Neural progenitor cell (in vitro differentiated cells): ENCODE measurements at regions not wholly inside any gene's neighbourhood (a gene's known extent, or its start where the extent isn't known, plus 50 kb on each side); places are given as distances from the start of the nearest gene placed in this dataset.

Experiments
- DNase-seq: peaks from one replicate; pipeline ENCODE4 v3.0.0-alpha.2; 2016; ENCODE audit warnings: low spot score
- H2AFZ ChIP-seq: fragments of 200-600 bp; sonication (generic); replicated peaks from 2 replicates; pipeline ENCODE4 v1.6.1; 2016; ENCODE audit warnings: antibody characterized with exemption
- H3F3A ChIP-seq: fragments of 200-600 bp; sonication (generic); 2 replicates; pipeline ENCODE4 v1.6.1; 2016; ENCODE audit warnings: antibody characterized with exemption, low read depth
- H3K27ac ChIP-seq: fragments of 200-600 bp; sonication (generic); 2 replicates; pipeline ENCODE4 v1.5.1; 2016; ENCODE audit warnings: mild to moderate bottlenecking
- H3K27me3 ChIP-seq: fragments of 200-600 bp; sonication (generic); 2 replicates; pipeline ENCODE4 v1.6.1; 2016; ENCODE audit warnings: mild to moderate bottlenecking, moderate library complexity
- H3K36me3 ChIP-seq: fragments of 200-600 bp; sonication (generic); 2 replicates; pipeline ENCODE4 v1.5.1; 2016
- H3K4me1 ChIP-seq: fragments of 200-600 bp; sonication (generic); 2 replicates; pipeline ENCODE4 v1.6.1; 2016; ENCODE audit warnings: mixed run types
- H3K4me2 ChIP-seq: fragments of 200-600 bp; sonication (generic); 2 replicates; pipeline ENCODE4 v1.6.1; 2016
- H3K4me3 ChIP-seq: fragments of 200-600 bp; sonication (generic); 2 replicates; pipeline ENCODE4 v1.5.1; 2016
- H3K79me2 ChIP-seq: fragments of 200-600 bp; sonication (generic); 2 replicates; pipeline ENCODE4 v1.6.1; 2016; ENCODE audit warnings: low read depth
- H3K9ac ChIP-seq: fragments of 200-600 bp; sonication (generic); 2 replicates; pipeline ENCODE4 v1.6.1; 2016
- H3K9me3 ChIP-seq: fragments of 200-600 bp; sonication (generic); 2 replicates; pipeline ENCODE4 v1.5.1; 2016; ENCODE audit warnings: low read depth
- H4K20me1 ChIP-seq: fragments of 200-600 bp; sonication (generic); 2 replicates; pipeline ENCODE4 v1.6.1; 2016; ENCODE audit warnings: low read depth
- H3K27ac Mint-ChIP-seq: 3 replicates; pipeline ENCODE4 v1.8.0; 2021; ENCODE audit warnings: mixed read lengths
- H3K27me3 Mint-ChIP-seq: 2 replicates; pipeline ENCODE4 v1.8.0; 2022; ENCODE audit warnings: low read depth, mild to moderate bottlenecking, inconsistent platforms, moderate library complexity, mixed read lengths; ENCODE audit not compliant: insufficient read depth
- H3K36me3 Mint-ChIP-seq: 3 replicates; pipeline ENCODE4 v1.8.0; 2021; ENCODE audit warnings: mixed read lengths
- H3K4me1 Mint-ChIP-seq: 3 replicates; pipeline ENCODE4 v1.8.0; 2021; ENCODE audit warnings: mixed read lengths
- H3K4me3 Mint-ChIP-seq: 3 replicates; pipeline ENCODE4 v1.8.0; 2021; ENCODE audit warnings: mild to moderate bottlenecking, moderate library complexity, mixed read lengths
- H3K9me3 Mint-ChIP-seq: 3 replicates; pipeline ENCODE4 v1.8.0; 2020; ENCODE audit warnings: mixed read lengths
- EZH2 ChIP-seq: fragments of 200-600 bp; sonication (generic); IDR thresholded peaks from 2 replicates; pipeline ENCODE4 v1.6.1; 2017; ENCODE audit warnings: antibody characterized with exemption, mild to moderate bottlenecking, moderate library complexity
- EZH2phosphoT487 ChIP-seq: fragments of 200-600 bp; sonication (generic); IDR thresholded peaks from 2 replicates; pipeline ENCODE4 v1.6.1; 2017; ENCODE audit warnings: antibody characterized with exemption
- TF ChIP-seq, protein P1 (sequence below): fragments of 200-600 bp; sonication (generic); IDR thresholded peaks from 2 replicates; pipeline ENCODE4 v1.5.1; 2017; ENCODE audit warnings: antibody characterized with exemption, mild to moderate bottlenecking

DNA sequence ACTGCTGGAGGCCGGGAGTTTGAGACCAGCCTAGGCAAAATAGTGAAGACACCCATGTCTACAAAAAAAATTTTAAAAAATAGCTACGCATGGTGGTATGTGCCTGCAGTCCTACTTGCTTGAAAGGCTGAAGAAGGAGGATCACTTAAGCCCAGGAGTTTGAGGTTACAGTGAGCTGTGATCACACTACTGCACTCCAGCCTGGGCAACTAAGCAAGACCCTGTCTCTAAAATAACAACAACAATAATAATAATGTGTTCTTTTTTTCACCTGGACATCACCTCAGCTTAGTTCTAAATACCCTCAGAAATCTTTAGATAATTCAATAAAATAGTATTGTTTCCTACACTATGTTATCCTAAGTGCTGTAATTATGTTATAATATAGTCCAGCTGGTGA is 397.1 kb upstream of the ZNF804A start:
- Histone ChIP-seq H3F3A (no peaks in the 10 kb centered on the region), H3K27me3 (no peaks in the 10 kb centered on the region), H3K4me2 (no peak overlapping the region), H2AFZ (no peak overlapping the region), H3K9me3 (no peaks in the 10 kb centered on the region), H3K79me2 (no peaks in the 10 kb centered on the region), H3K36me3 (no peaks in the 10 kb centered on the region), H3K4me1 (no peaks in the 10 kb centered on the region), H3K4me3 (no peak overlapping the region), H3K9ac (no peak overlapping the region), H4K20me1 (no peaks in the 10 kb centered on the region), H3K27ac (no peak overlapping the region)
- H3K4me3 Mint-ChIP-seq, result no peak overlapping the region
- H3K27ac Mint-ChIP-seq, result no peak overlapping the region
- H3K4me1 Mint-ChIP-seq, result no peaks in the 10 kb centered on the region
- H3K36me3 Mint-ChIP-seq, result no peaks in the 10 kb centered on the region
- no peak for DNase-seq
- H3K27me3 Mint-ChIP-seq, result no peaks in the 10 kb centered on the region
- no peaks in the 10 kb centered on the region for H3K9me3 Mint-ChIP-seq
- TF ChIP-seq, protein P1, sequence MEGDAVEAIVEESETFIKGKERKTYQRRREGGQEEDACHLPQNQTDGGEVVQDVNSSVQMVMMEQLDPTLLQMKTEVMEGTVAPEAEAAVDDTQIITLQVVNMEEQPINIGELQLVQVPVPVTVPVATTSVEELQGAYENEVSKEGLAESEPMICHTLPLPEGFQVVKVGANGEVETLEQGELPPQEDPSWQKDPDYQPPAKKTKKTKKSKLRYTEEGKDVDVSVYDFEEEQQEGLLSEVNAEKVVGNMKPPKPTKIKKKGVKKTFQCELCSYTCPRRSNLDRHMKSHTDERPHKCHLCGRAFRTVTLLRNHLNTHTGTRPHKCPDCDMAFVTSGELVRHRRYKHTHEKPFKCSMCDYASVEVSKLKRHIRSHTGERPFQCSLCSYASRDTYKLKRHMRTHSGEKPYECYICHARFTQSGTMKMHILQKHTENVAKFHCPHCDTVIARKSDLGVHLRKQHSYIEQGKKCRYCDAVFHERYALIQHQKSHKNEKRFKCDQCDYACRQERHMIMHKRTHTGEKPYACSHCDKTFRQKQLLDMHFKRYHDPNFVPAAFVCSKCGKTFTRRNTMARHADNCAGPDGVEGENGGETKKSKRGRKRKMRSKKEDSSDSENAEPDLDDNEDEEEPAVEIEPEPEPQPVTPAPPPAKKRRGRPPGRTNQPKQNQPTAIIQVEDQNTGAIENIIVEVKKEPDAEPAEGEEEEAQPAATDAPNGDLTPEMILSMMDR, result no peak
- TF ChIP-seq EZH2phosphoT487, result no peak
- TF ChIP-seq EZH2, result no peak

DNA sequence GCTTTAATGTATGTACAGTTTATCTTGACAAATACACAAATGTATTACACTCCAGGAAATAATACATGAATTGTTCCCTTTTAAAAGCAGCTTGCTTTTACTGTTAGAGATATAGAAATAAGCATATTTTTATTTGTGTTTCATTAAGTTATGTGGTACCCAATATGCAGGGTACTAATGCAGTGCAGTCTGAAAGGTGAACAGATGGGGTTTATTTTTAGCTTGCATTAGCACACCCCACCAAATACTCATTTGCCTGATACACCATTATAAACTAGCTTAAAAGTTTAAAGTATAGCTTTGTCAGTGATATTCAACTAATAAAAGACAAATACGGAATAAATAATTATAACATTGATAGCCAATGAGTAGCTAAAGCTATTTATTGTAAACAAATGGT is 394.7 kb upstream of the ZNF804A start:
- Histone ChIP-seq H3F3A (no peaks in the 10 kb centered on the region), H3K36me3 (no peaks in the 10 kb centered on the region), H3K4me3 (no peak overlapping the region), H3K9ac (no peak overlapping the region), H4K20me1 (no peaks in the 10 kb centered on the region), H3K79me2 (no peaks in the 10 kb centered on the region), H3K4me2 (no peak overlapping the region), H3K27ac (no peak overlapping the region), H3K9me3 (no peaks in the 10 kb centered on the region), H2AFZ (no peak overlapping the region), H3K4me1 (no peaks in the 10 kb centered on the region), H3K27me3 (no peaks in the 10 kb centered on the region)
- Mint-ChIP-seq H3K9me3 (no peaks in the 10 kb centered on the region), H3K4me3 (no peak overlapping the region), H3K36me3 (no peaks in the 10 kb centered on the region), H3K27ac (no peak overlapping the region), H3K27me3 (no peaks in the 10 kb centered on the region), H3K4me1 (no peaks in the 10 kb centered on the region)
- DNase-seq, result no peak
- TF ChIP-seq EZH2phosphoT487 (no peak), EZH2 (no peak)
- TF ChIP-seq, protein P1, result no peak

DNA sequence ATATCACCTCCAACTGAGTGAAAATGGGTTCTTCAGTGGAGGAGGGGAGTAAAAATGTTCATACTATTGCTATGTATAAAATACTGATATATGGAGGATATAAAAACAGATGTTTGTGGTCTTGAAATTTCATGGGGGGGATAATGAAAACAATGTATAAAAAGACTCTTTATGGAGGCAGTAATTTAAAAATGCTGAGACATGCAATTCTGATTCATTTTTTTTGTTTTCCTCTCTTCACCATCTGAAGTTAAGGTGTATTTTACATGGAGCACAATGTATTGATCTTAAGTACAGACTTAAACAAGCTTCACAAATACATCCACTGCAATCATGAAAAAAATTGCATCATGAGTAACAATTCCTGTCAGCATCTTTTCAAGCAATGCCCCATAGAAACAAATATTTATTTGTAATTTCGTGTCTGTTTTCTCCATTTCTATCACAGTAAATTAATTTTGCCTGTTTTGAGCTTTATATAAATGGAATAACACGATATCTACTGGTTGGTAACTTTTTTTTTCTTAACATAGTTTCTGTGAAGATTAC is 393.2 kb upstream of the ZNF804A start:
- Mint-ChIP-seq H3K36me3 (no peaks in the 10 kb centered on the region), H3K27me3 (no peaks in the 10 kb centered on the region), H3K9me3 (no peaks in the 10 kb centered on the region), H3K4me1 (no peaks in the 10 kb centered on the region), H3K27ac (no peak overlapping the region), H3K4me3 (no peak overlapping the region)
- Histone ChIP-seq H3K27me3 (no peaks in the 10 kb centered on the region), H3K36me3 (no peaks in the 10 kb centered on the region), H3K4me1 (no peaks in the 10 kb centered on the region), H2AFZ (no peak overlapping the region), H4K20me1 (no peaks in the 10 kb centered on the region), H3K27ac (no peak overlapping the region), H3K4me3 (no peak overlapping the region), H3K9ac (no peak overlapping the region), H3K79me2 (no peaks in the 10 kb centered on the region), H3K4me2 (no peak overlapping the region), H3K9me3 (no peaks in the 10 kb centered on the region), H3F3A (no peaks in the 10 kb centered on the region)
- DNase-seq, result no peak
- TF ChIP-seq, protein P1, result no peak
- TF ChIP-seq EZH2 (no peak), EZH2phosphoT487 (no peak)
